ENCODE measurements at regions not wholly inside any gene's neighbourhood (a gene's known extent, or its start where the extent isn't known, plus 50 kb on each side); places are given as distances from the start of the nearest gene placed in this dataset.
"Not testable (repeated sequence)": the region's sequence is repeated elsewhere in the genome, so short reads cannot be mapped to it uniquely, and the experiment has no call there.

- DNase-seq (ENCODE audit: low read depth), result no peak
Observed at GRCh38 chr13:40047322-40047771, 391.9 kb downstream of the COG6 start.

GRCh38 chr13:40048551-40048950 lies 393.1 kb downstream of the COG6 start:
- DNase-seq (ENCODE audit: low read depth), result no peak

GRCh38 chr13:40052954-40053353 lies 397.5 kb downstream of the COG6 start:
- DNase-seq (ENCODE audit: low read depth), result no peak

- DNase-seq (ENCODE audit: low read depth), result no peak
Observed at GRCh38 chr13:40053401-40053800, 397.9 kb downstream of the COG6 start.

- DNase-seq (ENCODE audit: low read depth), result not testable (repeated sequence)
Observed at GRCh38 chr13:40054422-40054821, 399.0 kb downstream of the COG6 start.

- no peak for DNase-seq (ENCODE audit: low read depth)
Observed at GRCh38 chr13:40056898-40057619, 401.6 kb downstream of the COG6 start.

GRCh38 chr13:40058757-40059236 lies 403.3 kb downstream of the COG6 start:
- no peak for DNase-seq (ENCODE audit: low read depth)

GRCh38 chr13:40059540-40060232 lies 404.2 kb downstream of the COG6 start:
- no peak for DNase-seq (ENCODE audit: low read depth)

GRCh38 chr13:40060296-40061007 lies 405.0 kb downstream of the COG6 start:
- DNase-seq (ENCODE audit: low read depth), result no peak

- DNase-seq (ENCODE audit: low read depth), result no peak
Observed at GRCh38 chr13:40061466-40062450, 406.3 kb downstream of the COG6 start.

GRCh38 chr13:40063278-40063698 lies 407.8 kb downstream of the COG6 start:
- DNase-seq (ENCODE audit: low read depth), result no peak

- DNase-seq (ENCODE audit: low read depth), result no peak
Observed at GRCh38 chr13:40063703-40064102, 408.2 kb downstream of the COG6 start.

- peak; percentile 63 for DNase-seq (ENCODE audit: low read depth)
Observed at GRCh38 chr13:40064154-40065097, 409.0 kb downstream of the COG6 start.

- no peak for DNase-seq (ENCODE audit: low read depth)
Observed at GRCh38 chr13:40069173-40070044, 413.9 kb downstream of the COG6 start.

- no peak for DNase-seq (ENCODE audit: low read depth)
Observed at GRCh38 chr13:40070357-40070756, 414.9 kb downstream of the COG6 start.

- DNase-seq (ENCODE audit: low read depth), result no peak
Observed at GRCh38 chr13:40072663-40073120, 417.2 kb downstream of the COG6 start.

GRCh38 chr13:40074338-40074737 lies 418.9 kb downstream of the COG6 start:
- DNase-seq (ENCODE audit: low read depth), result no peak

GRCh38 chr13:40075281-40075680 lies 419.8 kb downstream of the COG6 start:
- no peak for DNase-seq (ENCODE audit: low read depth)

GRCh38 chr13:40076765-40077362 lies 421.4 kb downstream of the COG6 start:
- no peak for DNase-seq (ENCODE audit: low read depth)

All from HS-27A (cell line).